Liver (tissue), 8 donors: ENCODE measurements at regions not wholly inside any gene's neighbourhood (a gene's known extent, or its start where the extent isn't known, plus 50 kb on each side); places are given as distances from the start of the nearest gene placed in this dataset.

Source experiments
- DNase-seq: peaks from one replicate; pipeline ENCODE4 v3.0.0-alpha.2; 2017; ENCODE audit warnings: low spot score
- H3K27ac ChIP-seq, 2 donors: one replicate each; pipeline ENCODE4 v1.7.0; 2013; ENCODE audit warnings: inconsistent platforms in 2 of 2, low read length in 2 of 2, control low read depth in 1 of 2, low read depth in 1 of 2, mild to moderate bottlenecking in 1 of 2
- H3K27me3 ChIP-seq, 4 donors: one replicate each; pipeline versions ENCODE4 v1.6.1 to v1.7.0; 2013; ENCODE audit warnings: low read length in 3 of 4, inconsistent platforms in 1 of 4, mild to moderate bottlenecking in 1 of 4, moderate library complexity in 1 of 4; ENCODE audit not compliant: control insufficient read depth in 4 of 4, insufficient read depth in 4 of 4
- H3K36me3 ChIP-seq, 4 donors: one replicate each; pipeline versions ENCODE4 v1.6.1 to v1.7.0; 2013; ENCODE audit warnings: low read length in 3 of 4, mild to moderate bottlenecking in 3 of 4, low read depth in 1 of 4, moderate library complexity in 1 of 4; ENCODE audit not compliant: control insufficient read depth in 4 of 4, insufficient read depth in 3 of 4
- H3K4me1 ChIP-seq, 4 donors: one replicate each; pipeline versions ENCODE4 v1.6.1 to v1.7.0; 2013; ENCODE audit warnings: low read length in 3 of 4, mild to moderate bottlenecking in 3 of 4, moderate library complexity in 1 of 4; ENCODE audit not compliant: control insufficient read depth in 4 of 4, insufficient read depth in 4 of 4
- H3K4me3 ChIP-seq, 3 donors: one replicate each; pipeline versions ENCODE4 v1.6.1 to v1.7.0; 2013; ENCODE audit warnings: low read length in 3 of 3, control low read depth in 1 of 3, low read depth in 1 of 3, mild to moderate bottlenecking in 1 of 3
- H3K9ac ChIP-seq, 2 donors: one replicate each; pipeline ENCODE4 v1.7.0; 2013; ENCODE audit warnings: low read length in 2 of 2, mild to moderate bottlenecking in 2 of 2, moderate library complexity in 2 of 2, control low read depth in 1 of 2, low read depth in 1 of 2
- H3K9me3 ChIP-seq, 4 donors: one replicate each; pipeline versions ENCODE4 v1.6.1 to v1.7.0; 2013; ENCODE audit warnings: low read length in 3 of 4; ENCODE audit not compliant: control insufficient read depth in 4 of 4
- ATF3 ChIP-seq: IDR thresholded peaks from 2 replicates; pipeline ENCODE4 v1.6.1; 2016; ENCODE audit warnings: antibody characterized with exemption
- CTCF ChIP-seq: fragments of 150-350 bp; IDR thresholded peaks from 2 replicates; pipeline ENCODE4 v1.5.1; 2017; ENCODE audit warnings: improper control_type of control experiment, low read depth, low read length; ENCODE audit not compliant: missing input control
- EGR1 ChIP-seq, 2 donors: IDR thresholded peaks; 2 replicates each; pipeline ENCODE4 v1.6.1; 2016 to 2018; ENCODE audit warnings: antibody characterized with exemption in 2 of 2, low read depth in 2 of 2
- FOXA1 ChIP-seq: IDR thresholded peaks from 2 replicates; pipeline ENCODE4 v1.6.1; 2016; ENCODE audit warnings: antibody characterized with exemption
- FOXA2 ChIP-seq: IDR thresholded peaks from 2 replicates; pipeline ENCODE4 v1.6.1; 2016; ENCODE audit warnings: antibody characterized with exemption
- GABPA ChIP-seq, 2 donors: IDR thresholded peaks in 1 of 2; conservative IDR thresholded peaks in 1 of 2; 2 replicates each; pipeline ENCODE4 v1.6.1; 2016; ENCODE audit warnings: antibody characterized with exemption in 2 of 2, mild to moderate bottlenecking in 1 of 2, moderate library complexity in 1 of 2
- HNF4A ChIP-seq, 2 donors: conservative IDR thresholded peaks; 2 replicates each; pipeline ENCODE4 v1.6.1; 2016; ENCODE audit warnings: antibody characterized with exemption in 2 of 2, mild to moderate bottlenecking in 2 of 2
- HNF4G ChIP-seq: IDR thresholded peaks from 2 replicates; pipeline ENCODE4 v1.6.1; 2016; ENCODE audit warnings: antibody characterized with exemption
- JUND ChIP-seq, 2 donors: IDR thresholded peaks; 2 replicates each; pipeline ENCODE4 v1.6.1; 2016; ENCODE audit warnings: antibody characterized with exemption in 2 of 2
- MAX ChIP-seq: IDR thresholded peaks from 2 replicates; pipeline ENCODE4 v1.6.1; 2016; ENCODE audit warnings: antibody characterized with exemption
- NR2F2 ChIP-seq: IDR thresholded peaks from 2 replicates; pipeline ENCODE4 v1.6.1; 2016; ENCODE audit warnings: antibody characterized with exemption
- RAD21 ChIP-seq, 2 donors: IDR thresholded peaks; 2 replicates each; pipeline ENCODE4 v1.6.1; 2016; ENCODE audit warnings: antibody characterized with exemption in 2 of 2, mild to moderate bottlenecking in 2 of 2
- REST ChIP-seq: IDR thresholded peaks from 2 replicates; pipeline ENCODE4 v1.6.1; 2016; ENCODE audit warnings: antibody characterized with exemption, mild to moderate bottlenecking
- RXRA ChIP-seq, 2 donors: IDR thresholded peaks; 2 replicates each; pipeline ENCODE4 v1.6.1; 2017 to 2018; ENCODE audit warnings: antibody characterized with exemption in 2 of 2, mild to moderate bottlenecking in 1 of 2
- SP1 ChIP-seq: IDR thresholded peaks from 2 replicates; pipeline ENCODE4 v1.6.1; 2018; ENCODE audit warnings: antibody characterized with exemption, mild to moderate bottlenecking
- TAF1 ChIP-seq: conservative IDR thresholded peaks from 2 replicates; pipeline ENCODE4 v1.6.1; 2016; ENCODE audit warnings: antibody characterized with exemption, mild to moderate bottlenecking
- YY1 ChIP-seq: IDR thresholded peaks from 2 replicates; pipeline ENCODE4 v1.6.1; 2016; ENCODE audit warnings: antibody characterized with exemption, mild to moderate bottlenecking
- ZBTB33 ChIP-seq: IDR thresholded peaks from 2 replicates; pipeline ENCODE4 v1.6.1; 2016; ENCODE audit warnings: antibody characterized with exemption
- WGBS: extraction: QIAGEN DNeasy Blood & Tissue Kit; methylation state at CpG from one replicate; pipeline ENCODE4 v1.1.7; 2013; 5-methylcytosine and 5-hydroxymethylcytosine counted together
- donor health status: healthy.
- donor health status: healthy.
- donor health status: healthy.
- donor health status: healthy.
- donor health status: healthy.

- Histone ChIP-seq H3K4me3 (no peak overlapping the region), H3K27me3 (no peaks in the 10 kb centered on the region), H3K9ac (no peak overlapping the region), H3K36me3 (no peaks in the 10 kb centered on the region), H3K4me1 (no peaks in the 10 kb centered on the region), H3K27ac (no peak overlapping the region), H3K9me3 (no peaks in the 10 kb centered on the region)
- DNase-seq, result no peak
- TF ChIP-seq FOXA1, result no peak
- TF ChIP-seq REST, result no peak
- TF ChIP-seq SP1, result no peak
- TF ChIP-seq NR2F2, result no peak
- TF ChIP-seq EGR1 (IDR thresholded peaks at IDR 0.05; ENCODE audit: low read depth in 2 of 2), result no peak
- 75% methylated on average over 4 of the region's 4 CpGs for WGBS
These were observed 473.6 kb downstream of the SI start for GRCh38 chr3:164604687-164605086.

GRCh38 chr3:164577667-164578210, 500.6 kb downstream of the SI start:
- H3K9me3 ChIP-seq, result no peaks in the 10 kb centered on the region
- H3K27me3 ChIP-seq, result no peaks in the 10 kb centered on the region
- H3K4me3 ChIP-seq, result no peak overlapping the region
- no peaks in the 10 kb centered on the region for H3K4me1 ChIP-seq
- WGBS, result 91% methylated on average over 2 of the region's 2 CpGs
- no peak overlapping the region for H3K27ac ChIP-seq
- TF ChIP-seq ATF3 (no peak), RXRA (IDR thresholded peaks at IDR 0.05) (no peak), GABPA (IDR thresholded peaks at IDR 0.05 in 1 of 2, conservative IDR thresholded peaks at IDR 0.05 in 1 of 2) (no peak), FOXA1 (no peak), REST (no peak), NR2F2 (no peak), YY1 (no peak), FOXA2 (no peak), HNF4G (no peak), MAX (no peak), JUND (IDR thresholded peaks at IDR 0.05) (no peak), RAD21 (IDR thresholded peaks at IDR 0.05) (no peak), TAF1 (no peak), EGR1 (IDR thresholded peaks at IDR 0.05; ENCODE audit: low read depth in 2 of 2) (no peak), HNF4A (conservative IDR thresholded peaks at IDR 0.05) (no peak), CTCF (no peak), ZBTB33 (no peak), SP1 (no peak)
- H3K9ac ChIP-seq, result no peak overlapping the region
- no peaks in the 10 kb centered on the region for H3K36me3 ChIP-seq
- DNase-seq, result no peak
